IMR-90 (cell line): ENCODE measurements at regions not wholly inside any gene's neighbourhood (a gene's known extent, or its start where the extent isn't known, plus 50 kb on each side); places are given as distances from the start of the nearest gene placed in this dataset.

Source experiments
- ATAC-seq: fragments of 200-7000 bp; cut with Tn5 transposase; 2 replicates; pipeline ENCODE4 v1.9.1; 2020; ENCODE audit warnings: low read depth, mild to moderate bottlenecking, moderate library complexity
- BruUV-seq: library from RNA; stranded (reverse); fragments of 400-500 nt; replicated peaks from 2 replicates; lab custom pipeline; 2021; lab: Mats Ljungman, UMichigan
- CTCF ChIA-PET: fragments of 300-600 bp; formaldehyde crosslinking; extraction: SDS; loops from one replicate; lab custom pipeline; 2021; ENCODE audit warnings: antibody characterized with exemption; lab: Yijun Ruan, JAX
- POLR2A ChIA-PET: fragments of 300-600 bp; sonication (Branson Sonifier 250); formaldehyde crosslinking; loops from one replicate; lab custom pipeline; 2022; ENCODE audit warnings: antibody characterized with exemption; ENCODE audit not compliant: unreplicated experiment; lab: Charles Lee
- DNase-seq: peaks from one replicate; pipeline ENCODE4 v3.0.0; 2013
- H2AFZ ChIP-seq: replicated peaks from 2 replicates; pipeline ENCODE3; 2013; ENCODE audit warnings: low read length, mild to moderate bottlenecking; ENCODE audit not compliant: poor library complexity
- H2AK5ac ChIP-seq: 2 replicates; pipeline ENCODE4 v1.6.1; 2013; ENCODE audit warnings: low read depth, low read length, inconsistent platforms
- H2AK9ac ChIP-seq: replicated peaks from 2 replicates; pipeline ENCODE3; 2013; ENCODE audit warnings: mild to moderate bottlenecking, low read depth, low read length, moderate library complexity; ENCODE audit not compliant: poor library complexity
- H2BK120ac ChIP-seq: 2 replicates; pipeline ENCODE4 v1.6.1; 2013; ENCODE audit warnings: low read depth, low read length, inconsistent platforms
- H2BK15ac ChIP-seq: 3 replicates; pipeline ENCODE4 v1.6.1; 2013; ENCODE audit warnings: low read depth, low read length, inconsistent platforms
- H2BK20ac ChIP-seq: 2 replicates; pipeline ENCODE4 v1.6.1; 2013; ENCODE audit warnings: low read depth, mild to moderate bottlenecking, inconsistent platforms, low read length, moderate library complexity
- H2BK5ac ChIP-seq: 2 replicates; pipeline ENCODE4 v1.6.1; 2013; ENCODE audit warnings: mild to moderate bottlenecking, low read depth, low read length, inconsistent platforms; ENCODE audit not compliant: poor library complexity, severe bottlenecking
- H3K14ac ChIP-seq: replicated peaks from 2 replicates; pipeline ENCODE4 v1.6.1; 2013; ENCODE audit warnings: low read depth, low read length, inconsistent platforms
- H3K18ac ChIP-seq: 2 replicates; pipeline ENCODE4 v1.6.1; 2013; ENCODE audit warnings: low read depth, low read length, control low read depth
- H3K23ac ChIP-seq: 2 replicates; pipeline ENCODE4 v1.6.1; 2013; ENCODE audit warnings: low read depth, low read length, inconsistent platforms
- H3K27ac ChIP-seq: 2 replicates; pipeline ENCODE4 v1.5.1; 2013; ENCODE audit warnings: mild to moderate bottlenecking, control low read depth, low read length; ENCODE audit not compliant: insufficient read depth
- H3K27me3 ChIP-seq: 2 replicates; pipeline ENCODE4 v1.6.1; 2013; ENCODE audit warnings: low read length; ENCODE audit not compliant: control insufficient read depth, insufficient read depth
- H3K36me3 ChIP-seq: 2 replicates; pipeline ENCODE4 v1.6.1; 2013; ENCODE audit warnings: low read length, mixed read lengths; ENCODE audit not compliant: control insufficient read depth, insufficient read depth
- H3K4ac ChIP-seq: 2 replicates; pipeline ENCODE4 v1.6.1; 2013; ENCODE audit warnings: low read depth, low read length, inconsistent platforms
- H3K4me1 ChIP-seq: 2 replicates; pipeline ENCODE4 v1.6.1; 2013; ENCODE audit warnings: low read length, mixed read lengths; ENCODE audit not compliant: control insufficient read depth, insufficient read depth
- H3K4me2 ChIP-seq: 2 replicates; pipeline ENCODE4 v1.6.1; 2013; ENCODE audit warnings: low read depth, mild to moderate bottlenecking, control low read depth, low read length, moderate library complexity
- H3K4me3 ChIP-seq: 2 replicates; pipeline ENCODE4 v1.5.1; 2013; ENCODE audit warnings: low read depth, mild to moderate bottlenecking, control low read depth, low read length, moderate library complexity; ENCODE audit not compliant: insufficient read depth
- H3K56ac ChIP-seq: 2 replicates; pipeline ENCODE4 v1.6.1; 2013; ENCODE audit warnings: low read length, inconsistent platforms; ENCODE audit not compliant: insufficient read depth; ENCODE audit errors: extremely low read depth
- H3K79me1 ChIP-seq, 2 experiments: 2 replicates each; pipeline ENCODE4 v1.6.1; 2013; ENCODE audit warnings: low read length in 2 of 2, inconsistent platforms in 1 of 2, low read depth in 1 of 2
- H3K9ac ChIP-seq: 2 replicates; pipeline ENCODE4 v1.6.1; 2013; ENCODE audit warnings: low read depth, low read length, control low read depth
- H3K9me1 ChIP-seq: 2 replicates; pipeline ENCODE4 v1.6.1; 2013; ENCODE audit warnings: low read length, inconsistent platforms; ENCODE audit not compliant: insufficient read depth
- H3K9me3 ChIP-seq: 2 replicates; pipeline ENCODE4 v1.6.1; 2013; ENCODE audit warnings: low read length; ENCODE audit not compliant: control insufficient read depth, insufficient read depth
- H4K20me1 ChIP-seq: 2 replicates; pipeline ENCODE4 v1.6.1; 2013; ENCODE audit warnings: low read length, inconsistent platforms; ENCODE audit not compliant: insufficient read depth
- H4K5ac ChIP-seq: 2 replicates; pipeline ENCODE4 v1.6.1; 2013; ENCODE audit warnings: mild to moderate bottlenecking, low read depth, low read length, control low read depth
- H4K8ac ChIP-seq, 2 experiments: 2 replicates each; pipeline ENCODE4 v1.6.1; 2013; ENCODE audit warnings: low read depth in 2 of 2, low read length in 2 of 2, control low read depth in 1 of 2, inconsistent platforms in 1 of 2
- H4K91ac ChIP-seq: 2 replicates; pipeline ENCODE4 v1.6.1; 2013; ENCODE audit warnings: low read depth, low read length, inconsistent platforms; ENCODE audit not compliant: insufficient read depth
- BHLHE40 ChIP-seq: fragments of 150-350 bp; IDR thresholded peaks from 2 replicates; pipeline ENCODE4 v1.6.1; 2016; ENCODE audit warnings: mild to moderate bottlenecking, low read depth, low read length
- CEBPB ChIP-seq: IDR thresholded peaks from 2 replicates; pipeline ENCODE4 v1.6.1; 2012; ENCODE audit warnings: low read depth, low read length, improper control_type of control experiment
- CHD1 ChIP-seq: IDR thresholded peaks from 2 replicates; pipeline ENCODE4 v1.6.1; 2012; ENCODE audit warnings: low read depth, low read length, improper control_type of control experiment
- CTCF ChIP-seq: conservative IDR thresholded peaks from 2 replicates; pipeline ENCODE4 v1.5.1; 2012; ENCODE audit warnings: mild to moderate bottlenecking, low read depth, low read length, improper control_type of control experiment
- ELK1 ChIP-seq: fragments of 150-350 bp; IDR thresholded peaks from 2 replicates; pipeline ENCODE4 v1.6.1; 2016; ENCODE audit warnings: low read depth, mild to moderate bottlenecking, low read length, moderate library complexity, borderline replicate concordance
- FOS ChIP-seq: fragments of 150-350 bp; IDR thresholded peaks from 2 replicates; pipeline ENCODE4 v1.6.1; 2016; ENCODE audit warnings: low read depth, low read length
- MAFK ChIP-seq: IDR thresholded peaks from 2 replicates; pipeline ENCODE4 v1.6.1; 2012; ENCODE audit warnings: low read depth, low read length, improper control_type of control experiment
- MAZ ChIP-seq: IDR thresholded peaks from 2 replicates; pipeline ENCODE4 v1.6.1; 2012; ENCODE audit warnings: low read depth, mild to moderate bottlenecking, low read length, improper control_type of control experiment, moderate library complexity, borderline replicate concordance
- MXI1 ChIP-seq: IDR thresholded peaks from 2 replicates; pipeline ENCODE4 v1.6.1; 2012; ENCODE audit warnings: low read depth, mild to moderate bottlenecking, low read length, moderate library complexity, borderline replicate concordance
- NFE2L2 ChIP-seq: fragments of 150-350 bp; IDR thresholded peaks from 2 replicates; pipeline ENCODE4 v1.6.1; 2016; ENCODE audit warnings: low read depth, mild to moderate bottlenecking, low read length
- POLR2A ChIP-seq: IDR thresholded peaks from 2 replicates; pipeline ENCODE4 v1.6.1; 2012; ENCODE audit warnings: mild to moderate bottlenecking, low read depth, low read length
- RAD21 ChIP-seq: IDR thresholded peaks from 2 replicates; pipeline ENCODE4 v1.6.1; 2012; ENCODE audit warnings: low read length, improper control_type of control experiment
- RCOR1 ChIP-seq: IDR thresholded peaks from 2 replicates; pipeline ENCODE4 v1.6.1; 2012; ENCODE audit warnings: mild to moderate bottlenecking, low read length, improper control_type of control experiment; ENCODE audit not compliant: insufficient replicate concordance
- RFX5 ChIP-seq: IDR thresholded peaks from 2 replicates; pipeline ENCODE4 v1.8.0; 2012; ENCODE audit warnings: low read depth, mild to moderate bottlenecking, low read length, moderate library complexity
- SMC3 ChIP-seq: fragments of 150-350 bp; IDR thresholded peaks from 2 replicates; pipeline ENCODE4 v1.6.1; 2016; ENCODE audit warnings: low read depth, mild to moderate bottlenecking, antibody characterized with exemption, low read length, moderate library complexity
- USF2 ChIP-seq: fragments of 150-350 bp; IDR thresholded peaks from 2 replicates; pipeline ENCODE4 v1.6.1; 2017; ENCODE audit warnings: mild to moderate bottlenecking, antibody characterized with exemption, low read length, low read depth
- WGBS, 2 experiments: methylation state at CpG; one replicate each; pipeline versions ENCODE4 v1.1.5 to v1.1.7; 2013; ENCODE audit warnings: missing lambda C conversion rate in 2 of 2; ENCODE audit not compliant: insufficient read length in 1 of 2; ENCODE audit errors: extremely low coverage in 2 of 2; 5-methylcytosine and 5-hydroxymethylcytosine counted together
- dilution Hi-C: fragments of 300-500 bp; cut with HindIII; formaldehyde crosslinking; loops from one replicate; pipeline ENCODE4 v1.14.3; 2018; ENCODE audit warnings: low sequenced_read_pairs; ENCODE audit not compliant: unreplicated experiment
- in situ Hi-C: fragments of 300-500 bp; cut with MboI; formaldehyde crosslinking; loops from 3 replicates; pipeline ENCODE4 v1.14.3; 2019; ENCODE audit warnings: low sequenced_read_pairs, inconsistent platforms, mixed read lengths
- intact Hi-C: fragments of 100-400 bp; cut with micrococcal nuclease; formaldehyde crosslinking; loops from 2 replicates; pipeline ENCODE4 v1.10.0; 2022

- no peak overlapping the region for H3K9ac ChIP-seq
- no peaks in the 10 kb centered on the region for H3K36me3 ChIP-seq
- H3K4me3 ChIP-seq: no peak overlapping the region
- ATAC-seq (no peak), DNase-seq (no peak)
- no peak overlapping the region for H3K23ac ChIP-seq
- CTCF ChIA-PET: no interaction called here
- no peak overlapping the region for H3K4me2 ChIP-seq
- H3K79me1 ChIP-seq: no peaks in the 10 kb centered on the region
- no peak for TF ChIP-seq CHD1
- no peak for TF ChIP-seq ELK1
- no peak for TF ChIP-seq CTCF
- no peak for TF ChIP-seq NFE2L2
- TF ChIP-seq USF2: no peak
- no peak for TF ChIP-seq RAD21
- TF ChIP-seq CEBPB: no peak
- TF ChIP-seq MAZ: no peak
- no peak for TF ChIP-seq FOS
- no peak for TF ChIP-seq SMC3
- no peak for TF ChIP-seq MXI1
- no peak for TF ChIP-seq MAFK
- TF ChIP-seq RCOR1: no peak
- TF ChIP-seq RFX5: no peak
- TF ChIP-seq POLR2A: no peak
- TF ChIP-seq BHLHE40: no peak
- H4K91ac ChIP-seq: no peak overlapping the region
- intact Hi-C loops (no loop called here), in situ Hi-C loops (no loop called here), dilution Hi-C loops (no loop called here)
- 0 out of 2 replicates have a peak overlapping the region, but pooled peaks have one; percentile 4 for H2AK5ac ChIP-seq
- H4K5ac ChIP-seq: no peak overlapping the region
- H2BK20ac ChIP-seq: no peak overlapping the region
- H3K27me3 ChIP-seq: no peaks in the 10 kb centered on the region
- peak overlapping the region; percentile 4; the same call in 1 of the 2 replicates for H3K18ac ChIP-seq
- H3K9me3 ChIP-seq: no peaks in the 10 kb centered on the region
- H3K14ac ChIP-seq: no peak overlapping the region; the same call in 1 of the 2 replicates
- H2BK120ac ChIP-seq: no peak overlapping the region
- H4K8ac ChIP-seq: no peak overlapping the region
- H3K27ac ChIP-seq: no peak overlapping the region
- peak overlapping the region; percentile 68 for H2AFZ ChIP-seq
- H3K9me1 ChIP-seq: 0 out of 2 replicates have a peak, but pooled peaks cover 3% of the 10 kb centered on the region
- H4K20me1 ChIP-seq: no peaks in the 10 kb centered on the region
- no peak overlapping the region for H3K4ac ChIP-seq
- no CpG with 5 or more reads among the region's 3 CpGs for WGBS, 2 experiments
- POLR2A ChIA-PET: no interaction called here
- no peak overlapping the region for H2BK5ac ChIP-seq
- no peaks in the 10 kb centered on the region for H3K4me1 ChIP-seq
- no peak overlapping the region for H2AK9ac ChIP-seq
- peak overlapping the region; percentile 54; the same call in 2 of the 3 replicates for H2BK15ac ChIP-seq
- no TSS peak for BruUV-seq
- H3K56ac ChIP-seq: no peak overlapping the region
Observed at GRCh38 chr6:121660277-121660676, 224.8 kb downstream of the GJA1 start.
